T47D (cell line): ENCODE measurements at regions not wholly inside any gene's neighbourhood (a gene's known extent, or its start where the extent isn't known, plus 50 kb on each side); places are given as distances from the start of the nearest gene placed in this dataset.

Experiments
- DNase-seq, 2 experiments: peaks; one replicate each; pipeline versions ENCODE4 v3.0.0 to v3.0.0-alpha.2; 2011 to 2012; ENCODE audit warnings: low read depth in 1 of 2, low spot score in 1 of 2
- JUND ChIP-seq: IDR thresholded peaks from 2 replicates; pipeline ENCODE4 v1.6.1; 2012; ENCODE audit warnings: low read depth
- in situ Hi-C: cut with HindIII; loops from 2 replicates; pipeline ENCODE4 v1.10.0; 2016; ENCODE audit warnings: low sequenced_read_pairs, low pct_unique_long_range_greater_than_20kb

DNA sequence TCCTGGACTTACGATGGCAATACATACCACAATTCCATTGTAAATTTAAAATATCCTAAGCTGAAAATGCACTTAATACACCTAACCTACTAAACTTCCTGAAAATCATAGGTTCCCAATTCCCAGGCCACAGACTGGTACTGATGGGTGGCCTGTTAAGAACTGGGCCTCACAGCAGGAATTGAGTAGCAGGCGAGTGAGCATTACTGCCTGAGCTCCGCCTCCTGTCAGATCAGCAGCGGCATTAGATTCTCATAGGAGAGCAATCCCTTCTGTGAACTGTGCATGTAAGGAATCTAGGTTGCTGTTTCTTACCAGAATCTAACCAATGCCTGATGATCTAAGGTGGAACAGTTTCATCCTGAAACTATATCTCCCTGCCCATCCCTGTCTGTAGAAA lies 1670.2 kb upstream of the PCDH20 start:
- TF ChIP-seq JUND: no peak
- in situ Hi-C loops: no loop called here
- no peak for DNase-seq

DNA sequence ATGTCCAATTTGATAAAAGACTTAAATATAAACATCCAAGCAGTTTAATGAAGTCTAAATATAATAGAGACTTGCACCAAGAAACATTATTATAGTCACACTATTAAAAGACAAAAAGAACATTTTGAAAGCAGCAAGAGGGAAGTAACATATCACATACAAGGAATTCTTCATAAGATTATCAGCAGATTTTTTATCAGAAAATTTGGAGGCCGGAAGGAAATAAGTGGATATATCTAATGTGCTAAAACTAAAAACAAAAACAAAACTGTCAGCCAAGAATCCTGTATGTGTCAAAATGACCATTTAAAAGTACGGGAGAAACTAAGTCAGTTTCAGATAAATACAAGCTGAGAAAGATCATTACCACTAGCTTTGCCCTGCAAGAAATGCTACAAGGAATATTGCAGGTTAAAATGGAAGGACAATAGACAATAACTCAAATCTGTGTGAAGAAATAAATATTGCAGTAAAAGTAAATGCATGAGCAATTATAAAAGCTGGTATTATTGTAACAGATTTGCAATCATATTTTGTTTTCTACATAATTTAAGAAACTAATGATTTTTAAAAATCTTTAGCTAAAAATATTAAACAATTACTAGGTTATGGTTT lies 1665.9 kb upstream of the PCDH20 start:
- no peak for TF ChIP-seq JUND
- in situ Hi-C loops: no loop called here
- no peak for DNase-seq

GRCh38 chr13:63075126-63075525 lies 1659.5 kb upstream of the PCDH20 start:
- DNase-seq: no peak
- TF ChIP-seq JUND: no peak
- in situ Hi-C loops: no loop called here

DNA sequence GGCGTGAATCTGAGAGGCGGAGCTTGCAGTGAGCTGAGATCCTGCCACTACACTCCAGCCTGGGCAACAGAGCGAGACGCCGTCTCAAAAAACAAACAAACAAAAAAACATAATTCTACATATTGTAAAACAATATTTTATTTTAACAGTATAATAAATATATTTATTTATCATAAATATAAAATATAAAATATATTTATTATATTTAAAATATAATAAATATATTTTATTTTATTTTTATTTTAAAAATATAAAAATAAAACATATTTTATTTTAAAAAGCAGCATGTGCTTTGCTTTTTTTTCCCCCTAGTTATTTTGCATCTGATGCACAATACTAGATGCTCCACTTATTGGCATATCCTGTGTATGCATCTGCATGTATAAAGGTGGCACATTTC lies 1634.6 kb upstream of the PCDH20 start:
- in situ Hi-C loops: no loop called here
- TF ChIP-seq JUND: no peak
- DNase-seq: no peak

GRCh38 chr13:63048653-63049052 lies 1633.0 kb upstream of the PCDH20 start:
- DNase-seq: peak in 1 of 2 experiments; percentile 4
- TF ChIP-seq JUND: no peak
- in situ Hi-C loops: no loop called here

- in situ Hi-C loops: no loop called here
- TF ChIP-seq JUND: no peak
- DNase-seq: no peak
Observed at GRCh38 chr13:63044589-63045313, 1629.1 kb upstream of the PCDH20 start.

GRCh38 chr13:63042686-63043085 lies 1627.0 kb upstream of the PCDH20 start:
- no peak for TF ChIP-seq JUND
- no peak for DNase-seq
- in situ Hi-C loops: no loop called here

DNA sequence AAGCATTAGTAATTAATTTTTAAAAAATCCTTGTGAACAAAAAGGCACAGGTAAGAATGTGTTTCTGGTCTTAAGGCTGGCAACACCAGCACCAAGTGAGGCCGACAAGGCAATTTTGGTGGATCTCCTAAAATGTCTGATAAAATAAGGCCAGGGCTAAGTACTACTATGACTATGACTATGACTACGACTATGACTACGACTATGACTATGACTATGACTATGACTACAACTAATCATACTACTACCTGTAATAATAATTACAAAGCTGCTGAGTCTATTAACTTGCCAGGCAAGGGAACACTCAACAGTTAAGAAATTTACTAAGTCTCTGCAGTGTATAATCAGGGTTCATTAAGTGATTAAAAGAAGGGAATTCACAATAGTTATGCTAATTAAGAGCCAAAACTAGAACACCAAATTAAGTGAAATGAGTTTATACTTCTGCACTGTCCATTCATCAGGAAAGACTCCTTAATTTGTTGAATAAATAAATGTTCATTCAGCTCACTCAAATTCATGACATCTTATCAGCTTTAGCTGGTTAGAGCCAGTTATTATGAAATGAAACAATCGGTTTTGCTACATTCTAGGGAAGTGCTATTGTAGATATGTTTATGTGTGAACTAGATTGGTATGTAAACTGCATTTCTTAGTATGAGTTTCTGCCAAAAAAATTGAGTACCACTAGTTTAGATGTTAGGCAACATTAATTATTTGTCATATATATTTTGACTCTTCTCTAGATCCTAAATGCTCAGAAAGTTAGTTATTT lies 1626.2 kb upstream of the PCDH20 start:
- TF ChIP-seq JUND: no peak

GRCh38 chr13:63026285-63026797 lies 1610.7 kb upstream of the PCDH20 start:
- in situ Hi-C loops: no loop called here
- no peak for TF ChIP-seq JUND
- DNase-seq: no peak

More for the DNA sequence above, 1626.2 kb upstream of the PCDH20 start:
- in situ Hi-C loops: no loop called here
- DNase-seq: no peak

GRCh38 chr13:63025741-63026140 lies 1610.1 kb upstream of the PCDH20 start:
- DNase-seq: no peak
- in situ Hi-C loops: no loop called here
- no peak for TF ChIP-seq JUND

DNA sequence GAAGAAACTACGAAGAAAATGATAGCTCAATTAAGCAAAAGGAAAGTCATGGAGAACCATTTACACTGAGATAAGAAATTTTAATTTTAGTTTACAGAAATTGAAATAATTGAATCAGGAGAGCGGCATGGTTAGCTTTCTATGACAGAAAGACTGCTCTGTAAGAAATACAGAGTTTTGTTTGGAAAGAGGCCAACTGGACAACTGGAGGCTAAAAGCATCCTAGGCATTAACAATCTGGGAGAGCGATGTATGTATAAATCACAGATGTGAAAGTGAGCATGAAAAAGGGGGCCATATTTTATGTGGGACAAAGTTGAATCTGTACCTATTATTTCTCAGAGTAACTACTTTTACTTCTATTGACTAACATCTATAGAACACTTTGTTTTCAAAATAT lies 1608.8 kb upstream of the PCDH20 start:
- no peak for TF ChIP-seq JUND
- no peak for DNase-seq
- in situ Hi-C loops: no loop called here

- no peak for TF ChIP-seq JUND
- no peak for DNase-seq
Observed at GRCh38 chr13:63011996-63012395, 1596.3 kb upstream of the PCDH20 start.

More at GRCh38 chr13:63011996-63012395, 1596.3 kb upstream of the PCDH20 start:
- in situ Hi-C loops: no loop called here
